Smooth muscle cell (in vitro differentiated cells): ENCODE measurements at regions not wholly inside any gene's neighbourhood (a gene's known extent, or its start where the extent isn't known, plus 50 kb on each side); places are given as distances from the start of the nearest gene placed in this dataset.

Experiments used
- DNase-seq: peaks from one replicate; lab custom pipeline; 2025; ENCODE audit not compliant: unreplicated experiment; lab: John Stamatoyannopoulos, UW
- H2AFZ ChIP-seq: fragments of 200-600 bp; sonication (generic); 2 replicates; pipeline ENCODE4 v1.6.0; 2016; ENCODE audit warnings: antibody characterized with exemption, low read depth, mild to moderate bottlenecking
- H3F3A ChIP-seq: fragments of 200-600 bp; sonication (generic); 2 replicates; pipeline ENCODE4 v1.6.0; 2017; ENCODE audit warnings: antibody characterized with exemption, low read depth
- H3K27ac ChIP-seq: fragments of 200-600 bp; sonication (generic); 2 replicates; pipeline ENCODE4 v1.5.1; 2016; ENCODE audit warnings: low read depth, mild to moderate bottlenecking
- H3K27me3 ChIP-seq: fragments of 200-600 bp; sonication (generic); 2 replicates; pipeline ENCODE4 v1.6.1; 2016; ENCODE audit warnings: low read depth, mild to moderate bottlenecking
- H3K36me3 ChIP-seq: fragments of 200-600 bp; sonication (generic); 2 replicates; pipeline ENCODE4 v1.5.1; 2016; ENCODE audit warnings: low read depth
- H3K4me1 ChIP-seq: fragments of 200-600 bp; sonication (generic); 2 replicates; pipeline ENCODE4 v1.5.1; 2016; ENCODE audit warnings: low read depth
- H3K4me2 ChIP-seq: fragments of 200-600 bp; sonication (generic); 2 replicates; pipeline ENCODE4 v1.6.0; 2016; ENCODE audit warnings: mild to moderate bottlenecking
- H3K4me3 ChIP-seq: fragments of 200-600 bp; sonication (generic); 2 replicates; pipeline ENCODE4 v1.5.1; 2016; ENCODE audit warnings: mild to moderate bottlenecking
- H3K79me2 ChIP-seq: fragments of 200-600 bp; sonication (generic); 2 replicates; pipeline ENCODE4 v1.6.0; 2016; ENCODE audit warnings: low read depth, mild to moderate bottlenecking
- H3K9ac ChIP-seq: fragments of 200-600 bp; sonication (generic); 2 replicates; pipeline ENCODE4 v1.6.0; 2016; ENCODE audit warnings: low read depth
- H3K9me3 ChIP-seq: fragments of 200-600 bp; sonication (generic); replicated peaks from 2 replicates; pipeline ENCODE4 v1.5.1; 2016; ENCODE audit warnings: low read depth
- H4K20me1 ChIP-seq: fragments of 200-600 bp; sonication (generic); 2 replicates; pipeline ENCODE4 v1.6.0; 2016; ENCODE audit warnings: low read depth
- WGBS: methylation state at CpG from one replicate; pipeline ENCODE4 v1.1.7; 2016; ENCODE audit warnings: low lambda C conversion rate; 5-methylcytosine and 5-hydroxymethylcytosine counted together
- TF ChIP-seq, protein P1 (sequence below): fragments of 200-600 bp; sonication (generic); IDR thresholded peaks from 2 replicates; pipeline ENCODE4 v1.5.1; 2017; ENCODE audit warnings: borderline replicate concordance, mild to moderate bottlenecking, antibody characterized with exemption; ENCODE audit not compliant: insufficient read depth, poor library complexity, severe bottlenecking

GRCh38 chr15:77839970-77840905, 207.5 kb upstream of the LINGO1 start:
- H3K27me3 ChIP-seq = no peaks in the 10 kb centered on the region
- no peaks in the 10 kb centered on the region for H3F3A ChIP-seq
- WGBS = 75% methylated on average over 11 of the region's 11 CpGs
- no peaks in the 10 kb centered on the region for H3K36me3 ChIP-seq
- H3K79me2 ChIP-seq = no peaks in the 10 kb centered on the region
- TF ChIP-seq, protein P1, sequence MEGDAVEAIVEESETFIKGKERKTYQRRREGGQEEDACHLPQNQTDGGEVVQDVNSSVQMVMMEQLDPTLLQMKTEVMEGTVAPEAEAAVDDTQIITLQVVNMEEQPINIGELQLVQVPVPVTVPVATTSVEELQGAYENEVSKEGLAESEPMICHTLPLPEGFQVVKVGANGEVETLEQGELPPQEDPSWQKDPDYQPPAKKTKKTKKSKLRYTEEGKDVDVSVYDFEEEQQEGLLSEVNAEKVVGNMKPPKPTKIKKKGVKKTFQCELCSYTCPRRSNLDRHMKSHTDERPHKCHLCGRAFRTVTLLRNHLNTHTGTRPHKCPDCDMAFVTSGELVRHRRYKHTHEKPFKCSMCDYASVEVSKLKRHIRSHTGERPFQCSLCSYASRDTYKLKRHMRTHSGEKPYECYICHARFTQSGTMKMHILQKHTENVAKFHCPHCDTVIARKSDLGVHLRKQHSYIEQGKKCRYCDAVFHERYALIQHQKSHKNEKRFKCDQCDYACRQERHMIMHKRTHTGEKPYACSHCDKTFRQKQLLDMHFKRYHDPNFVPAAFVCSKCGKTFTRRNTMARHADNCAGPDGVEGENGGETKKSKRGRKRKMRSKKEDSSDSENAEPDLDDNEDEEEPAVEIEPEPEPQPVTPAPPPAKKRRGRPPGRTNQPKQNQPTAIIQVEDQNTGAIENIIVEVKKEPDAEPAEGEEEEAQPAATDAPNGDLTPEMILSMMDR = no peak
- H3K4me1 ChIP-seq = peaks cover 8% of the 10 kb centered on the region
- H3K9me3 ChIP-seq = no peaks in the 10 kb centered on the region
- DNase-seq = no peak
- H4K20me1 ChIP-seq = no peaks in the 10 kb centered on the region
- no peak overlapping the region for H2AFZ ChIP-seq
- no peak overlapping the region for H3K27ac ChIP-seq
- no peak overlapping the region for H3K4me2 ChIP-seq
- no peak overlapping the region for H3K9ac ChIP-seq
- no peak overlapping the region for H3K4me3 ChIP-seq

- Histone ChIP-seq H3K27me3 (no peaks in the 10 kb centered on the region), H3K9ac (no peak overlapping the region), H3K9me3 (no peaks in the 10 kb centered on the region), H3K36me3 (no peaks in the 10 kb centered on the region), H4K20me1 (no peaks in the 10 kb centered on the region), H3K79me2 (no peaks in the 10 kb centered on the region), H3K4me3 (no peak overlapping the region), H3K27ac (no peak overlapping the region), H3K4me1 (peaks cover 8% of the 10 kb centered on the region), H2AFZ (no peak overlapping the region), H3F3A (no peaks in the 10 kb centered on the region), H3K4me2 (no peak overlapping the region)
- no peak for DNase-seq
- TF ChIP-seq, protein P1 = no peak
- WGBS = 96% methylated on average over 4 of the region's 8 CpGs
These were observed 206.7 kb upstream of the LINGO1 start for GRCh38 chr15:77839456-77839855.

GRCh38 chr15:77838595-77838994, 205.9 kb upstream of the LINGO1 start:
- TF ChIP-seq, protein P1 = no peak
- Histone ChIP-seq H3K4me1 (peaks cover 8% of the 10 kb centered on the region), H3K79me2 (no peaks in the 10 kb centered on the region), H2AFZ (no peak overlapping the region), H3K9ac (no peak overlapping the region), H3K9me3 (no peaks in the 10 kb centered on the region), H3K4me2 (no peak overlapping the region), H3K36me3 (no peaks in the 10 kb centered on the region), H3K4me3 (no peak overlapping the region), H3F3A (no peaks in the 10 kb centered on the region), H3K27ac (no peak overlapping the region), H4K20me1 (no peaks in the 10 kb centered on the region), H3K27me3 (no peaks in the 10 kb centered on the region)
- DNase-seq = no peak
- 94% methylated on average over 4 of the region's 4 CpGs for WGBS
